Activated CD4-positive, alpha-beta T cell treated with anti-CD3 and anti-CD28 coated beads for 36 hours (primary cell): ENCODE measurements at regions not wholly inside any gene's neighbourhood (a gene's known extent, or its start where the extent isn't known, plus 50 kb on each side); places are given as distances from the start of the nearest gene placed in this dataset.

Source experiments
- ATAC-seq: fragments of 200-7000 bp; cut with Tn5 transposase; one replicate; pipeline ENCODE4 v1.10.0; 2021; ENCODE audit warnings: mild to moderate bottlenecking, moderate library complexity
- CTCF ChIA-PET: fragments of 350-600 bp; sonication (Branson Sonifier 250); formaldehyde crosslinking; loops from one replicate; lab custom pipeline; 2021; ENCODE audit warnings: antibody characterized with exemption; lab: Charles Lee
- POLR2A ChIA-PET: fragments of 350-600 bp; sonication (Branson Sonifier 250); formaldehyde crosslinking; loops from one replicate; lab custom pipeline; 2021; ENCODE audit warnings: antibody characterized with exemption, inconsistent platforms; lab: Charles Lee
- DNase-seq: peaks from one replicate; pipeline ENCODE4 v3.0.0-alpha.2; 2020
- H3K27ac Mint-ChIP-seq: one replicate; pipeline ENCODE4 v1.8.0; 2021; ENCODE audit warnings: mixed read lengths
- H3K27me3 Mint-ChIP-seq: one replicate; pipeline ENCODE4 v1.8.0; 2021; ENCODE audit warnings: mixed read lengths
- H3K36me3 Mint-ChIP-seq: one replicate; pipeline ENCODE4 v1.8.0; 2021; ENCODE audit warnings: low read depth, mixed read lengths
- H3K4me1 Mint-ChIP-seq: one replicate; pipeline ENCODE4 v1.8.0; 2021; ENCODE audit warnings: mixed read lengths
- H3K4me3 Mint-ChIP-seq: one replicate; pipeline ENCODE4 v1.8.0; 2021; ENCODE audit warnings: mild to moderate bottlenecking, moderate library complexity, mixed read lengths
- H3K9me3 Mint-ChIP-seq: one replicate; pipeline ENCODE4 v1.8.0; 2021; ENCODE audit warnings: low read depth, mixed read lengths
- intact Hi-C, 2 experiments: fragments of 100-400 bp; cut with DNase I in 1 of 2; cut with micrococcal nuclease in 1 of 2; formaldehyde crosslinking; loops; one replicate each; pipeline versions ENCODE4 v1.14.2 to v1.15.1; 2022 to 2024; cut with DNase I, micrococcal nuclease

DNA sequence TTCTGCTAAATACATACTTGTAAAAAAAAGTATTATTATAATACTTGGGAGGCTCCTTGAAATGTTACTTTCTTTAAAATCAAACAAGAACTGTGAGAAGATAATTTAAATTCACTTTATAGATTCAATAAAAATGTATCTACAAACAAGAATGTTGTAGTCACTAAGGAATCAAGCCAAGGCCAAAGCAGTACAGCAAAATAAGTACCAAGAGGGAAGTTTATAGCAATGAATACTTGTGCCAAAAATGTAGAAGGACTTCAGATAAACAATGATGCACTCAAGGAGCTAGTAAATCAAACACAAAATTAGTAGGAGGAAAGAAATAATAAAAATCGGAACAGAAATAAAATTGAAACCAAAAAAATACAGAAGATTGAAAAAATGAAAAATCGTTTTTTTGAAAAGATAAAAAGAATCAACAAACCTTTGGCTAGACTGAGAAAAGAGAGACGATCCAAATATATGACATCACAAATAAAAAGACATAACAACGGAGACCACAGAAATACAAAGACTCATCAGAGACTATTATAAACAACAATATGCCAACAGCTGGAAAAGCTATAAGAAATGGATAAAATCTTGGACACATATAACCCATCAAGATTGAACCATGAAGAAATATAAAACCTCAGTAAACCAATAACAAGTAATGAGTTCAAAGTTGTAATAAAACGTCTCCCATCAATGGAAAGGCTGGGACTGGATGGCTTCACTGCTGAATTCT lies 286.0 kb upstream of the TMEM229A start:
- ATAC-seq, result no peak
- CTCF ChIA-PET, result no interaction called here

DNA sequence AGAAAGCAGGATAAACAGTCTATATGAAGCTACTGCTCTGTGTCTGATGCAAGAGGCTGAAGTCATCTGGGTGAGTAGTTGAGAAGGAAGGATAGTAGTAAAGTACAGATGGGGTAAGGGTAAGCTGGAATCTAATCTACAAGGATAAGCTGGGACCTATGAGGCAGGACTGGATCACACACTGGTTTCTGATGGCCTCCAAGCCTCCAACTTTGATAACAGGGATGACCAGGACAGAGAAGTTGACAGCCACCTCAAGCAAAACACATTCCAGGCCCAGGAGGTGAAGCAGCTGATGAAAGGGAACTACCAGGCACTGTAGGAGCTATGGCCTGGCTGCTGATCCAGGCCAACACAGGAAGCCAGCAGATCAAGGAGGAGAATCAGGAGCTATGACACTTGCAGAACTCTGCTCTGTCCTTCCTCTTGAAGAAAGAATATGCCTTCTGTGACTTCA lies 278.1 kb upstream of the TMEM229A start:
- intact Hi-C loops, result no loop called here
- no peaks in the 10 kb centered on the region for H3K36me3 Mint-ChIP-seq
- H3K27me3 Mint-ChIP-seq, result no peaks in the 10 kb centered on the region
- POLR2A ChIA-PET, result no interaction called here
- no peaks in the 10 kb centered on the region for H3K9me3 Mint-ChIP-seq
- H3K27ac Mint-ChIP-seq, result no peak overlapping the region
- no peaks in the 10 kb centered on the region for H3K4me1 Mint-ChIP-seq
- no peak for DNase-seq
- H3K4me3 Mint-ChIP-seq, result no peak overlapping the region
- no peak for ATAC-seq
- CTCF ChIA-PET, result no interaction called here

More for the DNA sequence above, 286.0 kb upstream of the TMEM229A start:
- no peak for DNase-seq
- H3K9me3 Mint-ChIP-seq, result peaks cover 2% of the 10 kb centered on the region
- H3K27me3 Mint-ChIP-seq, result no peaks in the 10 kb centered on the region
- no peak overlapping the region for H3K4me3 Mint-ChIP-seq
- intact Hi-C loops, result no loop called here
- POLR2A ChIA-PET, result no interaction called here
- no peak overlapping the region for H3K27ac Mint-ChIP-seq
- no peaks in the 10 kb centered on the region for H3K4me1 Mint-ChIP-seq
- no peaks in the 10 kb centered on the region for H3K36me3 Mint-ChIP-seq

DNA sequence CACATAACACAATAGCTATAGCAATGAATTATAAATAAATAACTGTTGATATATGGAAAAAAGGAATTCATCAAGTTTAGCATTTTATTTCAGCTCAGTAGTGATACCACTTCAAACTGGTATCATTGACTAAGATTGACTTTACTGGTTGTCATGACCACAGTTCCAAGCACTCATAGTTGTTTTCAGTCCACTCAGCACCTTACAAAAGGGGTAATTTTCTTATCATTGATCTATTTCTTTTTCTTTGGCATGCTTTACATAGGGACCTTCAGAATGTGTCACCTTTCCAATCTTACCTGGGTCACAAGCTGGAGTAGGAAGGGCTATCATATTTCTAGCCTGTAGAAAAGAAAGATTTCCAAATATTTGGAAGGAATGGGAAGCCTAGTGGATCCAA lies 275.5 kb upstream of the TMEM229A start:
- ChIA-PET POLR2A (no interaction called here), CTCF (interaction anchor here (0.6 to 0.8 kb wide), 2 partner anchors 20 to 1185 kb away, joined by 3 to 5 read pairs; no protein-coding TSS in a partner anchor)
- Mint-ChIP-seq H3K9me3 (no peaks in the 10 kb centered on the region), H3K27me3 (no peaks in the 10 kb centered on the region), H3K4me1 (no peaks in the 10 kb centered on the region), H3K36me3 (no peaks in the 10 kb centered on the region), H3K4me3 (no peak overlapping the region), H3K27ac (no peak overlapping the region)
- ATAC-seq, result no peak
- DNase-seq, result no peak
- intact Hi-C loops, result no loop called here

DNA sequence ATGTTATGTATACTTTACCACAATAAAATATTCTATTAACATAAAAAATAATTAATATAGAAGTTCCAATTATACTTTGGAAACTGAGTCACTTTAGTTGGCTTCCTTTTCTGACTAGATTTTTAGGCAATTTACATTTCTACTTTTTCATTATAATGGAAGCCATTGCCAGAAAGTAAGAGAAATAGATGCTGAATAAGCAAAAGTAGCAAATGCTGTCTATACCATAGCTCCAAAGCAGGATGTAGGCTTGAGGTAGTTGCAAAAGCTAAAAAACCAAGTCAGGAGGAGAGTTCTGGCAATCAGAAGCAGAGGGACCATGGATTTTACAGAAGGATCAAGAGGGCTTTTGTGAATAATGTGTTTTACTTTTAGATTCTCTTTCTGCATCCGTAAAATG lies 262.4 kb upstream of the TMEM229A start:
- CTCF ChIA-PET, result no interaction called here
- no peak for ATAC-seq
- POLR2A ChIA-PET, result no interaction called here
- Mint-ChIP-seq H3K27me3 (no peaks in the 10 kb centered on the region), H3K4me3 (no peak overlapping the region), H3K27ac (no peak overlapping the region), H3K4me1 (no peaks in the 10 kb centered on the region), H3K9me3 (peaks cover 25% of the 10 kb centered on the region), H3K36me3 (no peaks in the 10 kb centered on the region)
- no peak for DNase-seq
- intact Hi-C loops, result no loop called here

DNA sequence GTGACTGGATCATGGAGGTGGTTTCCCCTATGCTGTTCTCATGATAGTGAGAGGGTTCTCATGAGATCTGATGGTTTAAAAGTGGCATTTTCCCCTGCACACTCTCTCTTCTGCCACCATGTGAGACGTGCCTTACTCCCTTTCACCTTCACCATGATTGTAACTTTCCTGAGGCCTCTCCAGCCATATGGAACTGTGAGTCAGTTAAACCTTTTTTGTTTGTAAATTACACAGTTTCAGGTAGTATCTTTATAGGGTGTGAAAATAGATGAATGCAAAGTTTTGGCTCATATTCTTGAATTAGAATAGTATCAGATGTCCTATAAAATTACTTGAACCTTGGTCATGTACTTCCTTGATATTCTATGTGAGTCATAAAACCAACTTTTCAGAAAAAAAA lies 252.1 kb upstream of the TMEM229A start:
- ChIA-PET POLR2A (no interaction called here), CTCF (interaction anchor here (0.5 to 0.7 kb wide), 3 partner anchors 9 to 554 kb away, joined by 3 to 5 read pairs (median 4); no protein-coding TSS in a partner anchor)
- intact Hi-C loops, result no loop called here
- H3K4me3 Mint-ChIP-seq, result no peak overlapping the region
- no peak for ATAC-seq
- no peaks in the 10 kb centered on the region for H3K9me3 Mint-ChIP-seq
- H3K27ac Mint-ChIP-seq, result no peak overlapping the region
- no peaks in the 10 kb centered on the region for H3K36me3 Mint-ChIP-seq
- H3K27me3 Mint-ChIP-seq, result no peaks in the 10 kb centered on the region
- H3K4me1 Mint-ChIP-seq, result no peaks in the 10 kb centered on the region
- DNase-seq, result no peak

DNA sequence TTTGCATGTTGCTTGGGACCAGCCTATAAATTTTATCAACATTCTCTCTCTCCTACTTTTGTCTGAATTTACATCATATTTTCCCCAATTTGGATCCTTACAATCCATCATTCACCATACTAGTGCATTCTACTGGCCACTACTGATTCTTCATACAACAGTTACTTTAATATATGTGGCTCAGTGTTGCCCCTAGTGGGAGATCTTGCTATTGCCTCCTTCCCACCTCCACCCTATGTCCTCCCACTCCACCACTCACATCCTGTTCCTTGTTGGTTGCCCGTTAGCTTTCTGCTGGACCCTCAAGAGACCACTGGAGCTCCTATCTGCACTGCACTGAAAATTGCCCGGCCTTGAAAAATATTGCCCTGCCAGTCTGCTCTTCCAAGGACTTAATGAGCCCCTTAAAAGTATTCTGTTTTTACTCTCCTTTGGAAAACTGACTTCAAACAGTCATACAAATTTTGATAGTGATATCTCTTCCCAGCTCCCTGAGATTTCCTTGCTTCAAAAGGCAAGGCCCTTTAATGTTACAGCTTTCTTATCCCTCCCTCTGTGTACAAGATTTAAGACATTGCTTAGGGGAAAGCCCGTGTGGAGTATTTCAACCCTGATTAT lies 243.2 kb upstream of the TMEM229A start:
- ATAC-seq, result peak; percentile 57
- ChIA-PET CTCF (interaction anchor here (0.8 to 1.1 kb wide), 2 partner anchors 9 to 1407 kb away, joined by 3 read pairs; no protein-coding TSS in a partner anchor), POLR2A (interaction anchor here (0.5 kb wide), 1 partner anchor 14 kb away, joined by 3 read pairs; no protein-coding TSS in a partner anchor)
- peak; percentile 22 for DNase-seq
- no peaks in the 10 kb centered on the region for H3K27me3 Mint-ChIP-seq
- H3K27ac Mint-ChIP-seq, result no peak overlapping the region
- intact Hi-C loops, result no loop called here
- H3K36me3 Mint-ChIP-seq, result no peaks in the 10 kb centered on the region
- H3K9me3 Mint-ChIP-seq, result peaks cover 2% of the 10 kb centered on the region
- H3K4me3 Mint-ChIP-seq, result no peak overlapping the region
- no peaks in the 10 kb centered on the region for H3K4me1 Mint-ChIP-seq

DNA sequence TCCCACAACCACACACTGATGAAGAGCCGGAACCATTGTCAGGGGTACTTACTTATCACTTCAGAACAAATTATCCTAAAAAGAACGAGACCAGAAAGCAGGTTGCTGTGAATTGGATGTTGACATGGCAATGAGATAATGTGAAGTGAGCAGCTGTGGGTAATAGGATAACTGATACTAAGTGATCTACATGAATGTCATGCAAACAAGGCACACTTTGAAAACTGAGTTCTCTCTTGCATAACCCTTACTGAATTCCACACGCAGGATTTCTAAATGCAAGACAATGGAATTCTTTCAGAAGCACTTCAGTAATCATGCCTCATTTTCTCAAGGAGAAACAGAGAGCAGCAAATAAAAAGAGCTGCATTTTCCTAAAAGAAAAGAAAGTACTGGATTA lies 242.5 kb upstream of the TMEM229A start:
- Mint-ChIP-seq H3K27ac (no peak overlapping the region), H3K27me3 (no peaks in the 10 kb centered on the region), H3K9me3 (peaks cover 2% of the 10 kb centered on the region), H3K4me3 (no peak overlapping the region), H3K36me3 (no peaks in the 10 kb centered on the region), H3K4me1 (no peaks in the 10 kb centered on the region)
- DNase-seq (no peak), ATAC-seq (no peak)
- intact Hi-C loops, result no loop called here
- POLR2A ChIA-PET, result interaction anchor here (0.5 kb wide), 1 partner anchor 15 kb away, joined by 3 read pairs; no protein-coding TSS in a partner anchor
- CTCF ChIA-PET, result interaction anchor here (0.8 kb wide), 1 partner anchor 1406 kb away, joined by 3 read pairs; no protein-coding TSS in a partner anchor

DNA sequence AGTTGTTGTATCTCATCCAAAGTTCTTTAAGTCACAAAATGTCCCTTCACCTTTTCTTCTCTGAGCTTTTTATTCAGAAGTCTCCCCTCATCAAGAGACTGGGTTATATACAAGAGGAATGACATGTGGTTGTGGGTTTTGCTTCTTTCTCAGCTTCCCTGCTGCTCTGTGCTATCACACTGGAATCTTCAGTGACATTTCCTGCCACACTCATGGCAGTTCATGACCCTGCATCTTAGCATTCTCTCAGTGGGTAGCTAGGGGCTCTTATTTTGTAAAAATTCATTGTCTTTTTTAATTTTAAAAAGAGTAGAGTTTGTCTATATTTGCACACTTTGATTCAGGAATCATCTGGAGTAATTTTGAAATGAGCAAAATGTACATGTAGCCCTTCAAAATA lies 236.9 kb upstream of the TMEM229A start:
- intact Hi-C loops, result no loop called here
- Mint-ChIP-seq H3K36me3 (no peaks in the 10 kb centered on the region), H3K4me3 (no peak overlapping the region), H3K9me3 (peaks cover 2% of the 10 kb centered on the region), H3K27me3 (no peaks in the 10 kb centered on the region), H3K27ac (no peak overlapping the region), H3K4me1 (no peaks in the 10 kb centered on the region)
- ATAC-seq, result no peak
- ChIA-PET POLR2A (no interaction called here), CTCF (no interaction called here)
- DNase-seq, result no peak

DNA sequence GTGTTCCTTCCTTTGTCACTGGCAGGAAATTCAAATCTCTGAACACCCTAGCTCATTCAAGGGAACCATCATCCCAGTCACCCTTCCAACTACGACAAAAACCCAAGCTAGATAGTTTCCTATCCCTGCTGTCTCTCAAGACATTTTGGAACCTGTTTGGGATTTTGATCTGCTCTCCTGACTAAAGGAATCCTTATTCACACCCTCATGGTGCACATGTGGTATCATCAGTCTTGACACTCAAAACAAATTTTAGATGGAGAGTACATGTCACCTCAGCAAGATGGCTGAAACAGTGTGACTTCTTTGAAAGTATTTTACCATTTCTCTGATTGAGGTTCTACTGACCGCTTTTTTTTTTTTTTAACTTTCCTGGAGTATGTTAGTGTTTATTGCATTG lies 234.3 kb upstream of the TMEM229A start:
- Mint-ChIP-seq H3K27ac (no peak overlapping the region), H3K4me3 (no peak overlapping the region), H3K4me1 (no peaks in the 10 kb centered on the region), H3K27me3 (no peaks in the 10 kb centered on the region), H3K36me3 (no peaks in the 10 kb centered on the region), H3K9me3 (peaks cover 2% of the 10 kb centered on the region)
- ATAC-seq (no peak), DNase-seq (no peak)
- CTCF ChIA-PET, result no interaction called here
- intact Hi-C loops, result no loop called here
- POLR2A ChIA-PET, result no interaction called here

DNA sequence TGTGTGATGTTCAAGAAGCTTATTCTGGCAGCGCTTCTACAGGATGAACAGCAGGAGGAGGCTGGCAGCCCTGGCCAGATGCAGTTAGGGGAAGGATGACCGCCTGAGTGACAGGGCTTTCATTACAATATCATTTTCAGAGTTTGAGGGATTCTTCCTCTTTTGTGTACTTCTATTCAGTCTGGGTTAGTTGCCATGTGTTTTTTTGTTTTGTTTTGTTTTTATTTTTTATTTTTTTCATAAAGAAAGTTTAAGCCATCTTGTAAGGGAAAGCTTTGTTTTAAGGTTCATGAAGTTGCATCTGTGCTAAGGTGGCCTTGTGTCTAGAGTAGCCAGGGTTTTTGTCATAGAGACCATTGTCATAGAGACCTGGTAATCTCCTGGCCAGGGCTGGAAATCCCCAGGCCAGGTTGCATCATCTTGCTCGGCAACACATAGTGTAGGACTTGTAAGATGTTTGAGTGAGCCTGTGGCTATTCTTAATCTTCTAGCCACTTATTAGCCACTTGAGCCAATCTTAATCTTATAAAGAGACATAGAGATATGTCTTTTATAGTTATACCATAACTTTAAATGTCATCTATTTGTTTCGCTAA lies 230.5 kb upstream of the TMEM229A start:
- POLR2A ChIA-PET, result no interaction called here
- peaks cover 5% of the 10 kb centered on the region for H3K9me3 Mint-ChIP-seq
- H3K27me3 Mint-ChIP-seq, result no peaks in the 10 kb centered on the region
- H3K4me3 Mint-ChIP-seq, result no peak overlapping the region
- intact Hi-C loops, result no loop called here
- no peaks in the 10 kb centered on the region for H3K36me3 Mint-ChIP-seq
- DNase-seq (peak; percentile 16), ATAC-seq (no peak)
- CTCF ChIA-PET, result no interaction called here
- no peak overlapping the region for H3K27ac Mint-ChIP-seq
- H3K4me1 Mint-ChIP-seq, result no peaks in the 10 kb centered on the region

DNA sequence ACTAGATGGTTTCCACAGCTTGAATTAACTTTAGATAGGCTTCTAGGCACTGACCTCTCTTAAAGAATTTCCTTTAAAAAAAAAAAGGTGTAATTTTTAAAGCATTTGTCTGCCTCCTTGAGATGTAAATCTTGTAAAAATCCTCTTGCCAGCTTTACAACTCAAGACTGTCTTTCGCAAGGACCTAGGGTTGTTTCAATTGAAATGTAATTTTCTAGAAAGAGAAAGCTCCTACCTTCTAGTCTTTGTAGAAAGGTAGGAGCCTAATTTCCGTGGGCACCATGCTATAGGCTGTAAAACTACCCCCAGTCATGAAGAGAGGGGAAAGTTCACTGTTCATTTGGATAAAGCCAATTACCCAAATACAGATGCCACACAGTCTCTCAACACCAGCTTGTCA lies 228.8 kb upstream of the TMEM229A start:
- H3K4me3 Mint-ChIP-seq, result no peak overlapping the region
- intact Hi-C loops, result no loop called here
- CTCF ChIA-PET, result no interaction called here

More for the DNA sequence above, 228.8 kb upstream of the TMEM229A start:
- no peaks in the 10 kb centered on the region for H3K4me1 Mint-ChIP-seq
- no peak for ATAC-seq
- H3K27ac Mint-ChIP-seq, result no peak overlapping the region
- DNase-seq, result no peak
- H3K36me3 Mint-ChIP-seq, result no peaks in the 10 kb centered on the region
- no peaks in the 10 kb centered on the region for H3K27me3 Mint-ChIP-seq
- POLR2A ChIA-PET, result no interaction called here
- peaks cover 5% of the 10 kb centered on the region for H3K9me3 Mint-ChIP-seq
